ENCODE measurements at regions not wholly inside any gene's neighbourhood (a gene's known extent, or its start where the extent isn't known, plus 50 kb on each side); places are given as distances from the start of the nearest gene placed in this dataset.

DNA sequence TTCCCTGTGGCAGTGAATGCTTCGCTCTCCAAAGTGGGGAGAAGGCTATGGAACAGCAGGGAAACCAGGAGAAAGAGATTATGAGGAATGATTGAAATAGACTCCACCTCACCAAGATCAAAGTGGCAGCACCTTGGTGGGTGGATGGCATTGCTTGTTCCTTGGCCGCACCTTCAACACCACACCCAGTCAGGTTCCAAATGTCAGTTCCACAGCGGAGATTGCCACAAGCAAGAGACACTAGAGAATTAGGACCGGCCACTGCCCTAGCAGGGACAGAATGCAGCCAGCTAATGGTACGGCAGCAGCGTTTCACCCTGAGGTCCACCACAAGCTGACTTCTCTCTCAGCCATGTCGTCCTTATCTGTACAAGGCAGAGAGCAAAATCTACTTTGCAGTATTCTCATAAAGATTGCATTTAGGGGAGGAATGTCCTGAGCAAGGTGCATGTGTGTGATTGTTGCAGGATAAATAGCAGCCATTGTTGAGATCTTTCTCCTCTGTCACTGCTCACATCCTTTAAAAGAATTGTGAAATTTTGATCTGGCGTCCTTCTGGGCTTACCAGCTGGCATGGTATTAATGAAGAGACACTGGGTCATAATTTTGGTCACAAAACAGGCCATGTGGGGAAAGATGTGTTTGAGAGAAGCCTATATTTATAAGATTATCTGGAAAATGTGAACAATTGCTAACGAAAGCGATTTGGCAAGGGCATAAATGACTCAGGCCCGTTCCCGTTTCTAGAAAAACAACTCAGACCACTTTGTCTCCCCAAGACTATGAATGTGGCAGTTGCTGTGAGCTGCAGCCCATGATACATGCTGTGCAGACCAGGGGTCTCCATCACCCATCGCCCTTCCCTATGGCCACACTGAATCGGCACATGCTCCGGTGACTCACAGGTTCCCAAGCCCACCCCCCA, 228.6 kb upstream of the ID2 start:
- DNase-seq, result no peak

- DNase-seq, result no peak
Observed at GRCh38 chr2:8453904-8454302, 228.0 kb upstream of the ID2 start.

- DNase-seq, result no peak
Observed at GRCh38 chr2:8454797-8455196, 227.1 kb upstream of the ID2 start.

DNA sequence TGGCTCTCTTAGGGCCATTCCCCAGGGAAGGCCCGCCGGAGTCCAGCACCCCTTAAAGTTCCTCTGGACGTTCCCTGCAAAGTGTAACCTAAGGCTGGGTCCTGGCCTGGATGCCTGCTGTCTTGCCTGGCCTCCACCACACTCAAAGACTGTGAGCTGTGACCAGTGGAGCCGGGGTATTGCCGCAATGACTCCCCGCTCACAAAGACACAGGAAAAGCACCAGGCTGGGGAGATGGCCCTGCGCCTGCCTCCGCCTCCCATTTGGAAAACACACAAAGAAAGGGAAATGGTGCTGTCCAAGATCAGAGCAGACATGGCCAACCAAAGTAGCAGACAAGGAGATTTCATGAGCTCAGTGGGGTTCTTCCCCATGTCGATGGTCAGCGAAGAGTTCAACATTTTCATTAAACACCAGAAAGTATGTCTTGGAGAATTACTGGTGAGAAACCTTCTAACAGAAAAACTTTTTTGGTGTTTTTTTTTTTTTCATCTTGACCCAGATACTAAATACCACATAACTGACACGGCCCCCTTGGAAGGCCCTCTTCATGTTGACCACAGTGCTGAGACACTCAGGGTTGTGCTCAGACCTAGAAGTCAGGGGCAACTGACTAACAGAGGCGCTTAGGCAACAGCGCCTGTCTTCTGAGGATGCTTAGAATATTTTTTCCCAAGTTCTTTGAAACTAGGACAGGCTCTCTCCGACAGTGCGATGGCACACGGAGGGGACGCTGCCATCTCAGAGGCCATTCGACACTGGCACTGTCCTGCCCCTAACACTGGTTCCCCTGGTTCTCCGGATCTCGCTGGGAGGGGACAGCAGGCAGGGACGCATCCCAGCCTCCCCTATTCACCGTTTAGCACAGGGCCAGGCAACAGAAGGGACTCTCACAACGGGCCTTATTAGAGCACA, 226.4 kb upstream of the ID2 start:
- DNase-seq, result peak; percentile 33

DNA sequence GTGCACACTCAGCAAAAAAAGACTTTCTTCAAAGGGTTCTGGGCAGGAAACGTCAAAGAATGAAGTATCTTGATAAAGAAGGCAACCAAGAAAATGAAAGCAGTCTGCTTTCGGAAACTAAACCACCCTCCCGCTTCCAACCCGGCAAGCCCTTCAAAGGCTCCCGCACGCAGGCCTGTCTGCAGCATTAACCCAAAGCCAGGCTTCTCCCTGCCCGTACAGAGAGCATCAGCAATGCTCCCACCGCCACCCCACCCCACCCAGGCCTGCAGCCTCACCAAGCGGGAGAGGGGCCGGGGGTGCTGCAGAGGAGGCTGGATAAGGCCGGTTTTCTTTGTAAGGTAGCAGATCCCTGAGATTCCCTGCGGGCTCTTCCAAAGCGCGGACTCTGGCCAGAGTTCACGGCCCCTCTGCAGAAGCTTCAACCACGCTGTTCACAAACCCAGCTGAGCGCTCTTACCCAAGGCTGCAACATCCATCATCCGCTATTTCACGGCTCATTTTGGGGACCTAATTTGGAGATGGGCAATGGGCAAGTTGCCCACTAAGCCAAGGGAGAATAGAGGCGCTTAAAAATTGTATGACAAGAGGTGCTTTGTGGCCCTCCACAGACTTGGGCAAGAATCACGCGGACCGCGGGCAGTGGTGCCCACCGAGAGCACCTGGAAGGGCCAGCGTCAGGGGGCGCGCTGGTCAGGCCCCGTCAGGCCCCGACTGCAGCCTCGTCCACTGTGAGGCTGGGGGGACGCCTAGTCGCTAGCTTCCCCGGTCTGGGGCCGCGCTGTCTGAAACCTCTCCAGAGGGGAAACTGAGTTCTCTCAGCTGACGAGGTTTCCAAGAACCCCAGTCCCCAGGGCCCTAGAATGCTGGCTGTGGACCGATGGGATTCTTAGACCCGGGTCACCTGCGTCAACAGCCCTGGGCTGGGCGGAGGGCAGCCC, 225.4 kb upstream of the ID2 start:
- peak; percentile 64 for DNase-seq

DNA sequence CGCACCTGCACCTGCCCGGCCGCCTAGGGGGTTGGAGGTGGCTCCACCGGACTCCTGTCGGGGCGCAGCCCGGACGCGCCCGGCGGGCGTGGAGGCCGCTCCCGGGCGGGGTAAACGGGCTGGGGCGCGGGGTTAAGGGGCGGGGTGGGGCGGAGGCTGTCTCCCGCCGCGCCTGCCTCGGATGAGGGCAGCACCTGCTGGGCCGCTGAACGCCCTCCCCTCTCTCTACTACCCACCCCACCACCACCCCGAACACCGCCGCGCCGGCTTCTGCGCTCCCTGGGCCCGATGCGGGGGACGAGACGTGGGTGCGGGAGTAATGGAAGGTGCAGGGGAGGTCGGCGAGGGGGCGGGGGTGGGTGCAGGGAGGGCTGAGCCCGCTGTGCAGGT, 224.8 kb upstream of the ID2 start:
- DNase-seq, result no peak

DNA sequence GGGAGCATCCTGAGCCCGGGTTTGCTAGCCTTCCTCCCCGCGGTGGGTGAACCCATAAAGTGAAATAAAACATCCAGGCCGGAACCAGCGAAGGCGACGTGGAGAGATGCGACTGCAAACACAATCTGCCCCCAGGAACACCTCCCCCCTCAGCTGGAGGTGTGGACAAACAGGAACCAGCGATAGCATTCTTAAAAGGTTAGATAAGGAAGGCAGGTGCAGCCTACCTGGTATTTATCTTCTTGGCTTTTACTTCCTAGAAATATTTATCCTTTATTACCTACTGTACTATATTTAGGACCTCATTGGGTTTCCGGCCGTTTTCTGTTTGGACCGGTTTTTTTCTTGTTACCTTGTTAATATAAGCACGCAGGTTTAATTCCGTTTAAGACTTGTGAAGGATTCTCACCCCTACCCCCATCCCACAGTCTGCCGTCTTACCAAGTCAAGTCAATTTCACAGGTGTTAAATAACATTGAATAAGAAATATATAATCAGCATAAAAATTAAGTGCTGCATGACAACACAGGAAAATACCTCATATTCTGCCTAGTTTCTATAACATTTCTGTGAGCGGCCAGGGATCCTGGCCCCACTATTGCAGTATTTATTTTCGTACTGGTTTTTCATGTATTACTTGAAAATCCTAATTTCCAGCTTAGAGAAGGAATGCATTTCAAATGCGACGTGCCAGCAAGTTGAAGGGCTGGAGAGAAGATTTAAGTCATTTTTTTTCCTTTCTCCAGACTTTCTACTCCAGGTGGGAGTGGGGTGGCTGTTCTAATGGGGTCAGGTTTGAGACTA, 224.0 kb upstream of the ID2 start:
- DNase-seq, result peak; percentile 46

DNA sequence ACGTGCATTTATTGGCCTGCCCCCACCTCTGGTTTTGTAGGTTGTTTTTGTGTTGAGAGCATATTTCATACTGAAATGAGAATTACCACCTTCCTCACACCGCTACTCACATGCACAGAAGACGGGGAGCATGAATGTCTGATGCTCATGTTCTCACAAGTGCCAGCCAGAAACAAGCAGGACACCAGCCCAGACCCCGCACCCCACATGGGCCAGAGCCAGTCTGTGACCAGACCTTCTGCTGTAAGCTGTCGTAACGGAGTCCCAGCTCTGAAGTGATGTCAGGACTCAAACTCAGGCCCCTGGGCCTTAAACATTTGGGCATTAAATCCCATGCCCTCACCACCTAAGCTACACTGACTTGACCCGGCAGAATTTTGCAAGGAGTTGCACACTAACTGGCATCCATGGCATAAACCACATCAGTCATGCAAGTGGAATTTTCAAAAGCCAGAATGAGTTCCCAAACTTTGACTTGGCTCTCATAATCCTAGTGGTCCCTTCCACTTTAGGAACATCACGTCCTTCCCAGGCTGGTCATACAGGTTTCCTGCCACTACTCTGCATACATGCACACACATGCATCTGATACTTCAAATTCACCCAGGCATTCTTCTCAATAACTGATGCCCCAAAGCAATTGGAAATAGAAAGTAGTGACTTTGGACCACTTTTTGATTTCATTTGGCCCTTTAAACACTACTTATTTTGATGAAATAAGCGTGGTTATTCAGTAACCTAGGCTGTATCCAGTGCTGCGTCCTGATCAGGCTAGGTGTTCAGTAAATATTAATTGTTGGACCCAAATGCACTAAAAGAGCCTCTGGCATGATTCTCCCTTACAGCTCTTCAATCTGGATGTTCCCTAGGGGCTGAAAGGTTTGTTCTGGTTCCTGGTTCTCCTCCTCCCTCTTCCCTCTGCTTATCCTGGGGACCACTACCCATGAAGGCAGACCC, 223.1 kb upstream of the ID2 start:
- no peak for DNase-seq

DNA sequence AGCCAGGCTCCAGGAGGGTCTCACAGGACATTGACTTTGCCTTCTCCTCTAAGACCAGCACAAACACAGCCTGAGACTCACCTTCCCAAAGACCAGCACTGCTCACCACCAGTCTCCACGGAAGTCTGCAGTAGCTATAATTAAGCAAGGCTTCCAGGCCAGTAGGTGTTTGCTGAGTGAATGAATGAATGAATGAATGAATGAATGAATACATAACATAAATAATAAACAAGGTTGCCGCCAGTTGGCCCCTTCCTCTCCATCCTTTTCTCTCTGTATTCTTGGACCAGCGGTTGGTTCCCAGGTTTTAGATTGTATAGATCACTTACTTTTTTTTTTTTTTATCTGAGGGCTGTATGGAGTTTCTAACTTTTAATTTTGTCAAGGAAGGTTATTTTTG, 222.4 kb upstream of the ID2 start:
- no peak for DNase-seq

GRCh38 chr2:8461341-8461740, 220.5 kb upstream of the ID2 start:
- no peak for DNase-seq

DNA sequence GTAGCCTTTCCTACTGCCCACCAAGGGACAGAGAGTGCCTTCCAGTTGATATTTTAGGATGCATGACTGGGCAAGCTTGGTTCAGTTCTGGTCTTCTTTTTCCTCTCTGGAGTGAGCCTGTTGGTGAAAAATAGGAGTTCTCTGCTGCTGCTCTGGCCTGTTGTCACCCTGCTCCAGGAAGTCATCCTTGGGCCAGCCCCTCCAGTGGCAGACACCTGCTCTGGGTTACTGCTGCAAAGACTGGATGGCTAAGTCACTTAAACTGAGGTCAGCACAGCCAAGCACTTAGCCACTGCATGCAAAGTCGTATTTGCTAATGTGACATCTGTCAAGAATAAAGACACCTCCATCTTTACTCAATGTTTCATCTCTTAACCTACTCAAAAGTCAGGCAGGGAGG, 219.6 kb upstream of the ID2 start:
- DNase-seq, result no peak

DNA sequence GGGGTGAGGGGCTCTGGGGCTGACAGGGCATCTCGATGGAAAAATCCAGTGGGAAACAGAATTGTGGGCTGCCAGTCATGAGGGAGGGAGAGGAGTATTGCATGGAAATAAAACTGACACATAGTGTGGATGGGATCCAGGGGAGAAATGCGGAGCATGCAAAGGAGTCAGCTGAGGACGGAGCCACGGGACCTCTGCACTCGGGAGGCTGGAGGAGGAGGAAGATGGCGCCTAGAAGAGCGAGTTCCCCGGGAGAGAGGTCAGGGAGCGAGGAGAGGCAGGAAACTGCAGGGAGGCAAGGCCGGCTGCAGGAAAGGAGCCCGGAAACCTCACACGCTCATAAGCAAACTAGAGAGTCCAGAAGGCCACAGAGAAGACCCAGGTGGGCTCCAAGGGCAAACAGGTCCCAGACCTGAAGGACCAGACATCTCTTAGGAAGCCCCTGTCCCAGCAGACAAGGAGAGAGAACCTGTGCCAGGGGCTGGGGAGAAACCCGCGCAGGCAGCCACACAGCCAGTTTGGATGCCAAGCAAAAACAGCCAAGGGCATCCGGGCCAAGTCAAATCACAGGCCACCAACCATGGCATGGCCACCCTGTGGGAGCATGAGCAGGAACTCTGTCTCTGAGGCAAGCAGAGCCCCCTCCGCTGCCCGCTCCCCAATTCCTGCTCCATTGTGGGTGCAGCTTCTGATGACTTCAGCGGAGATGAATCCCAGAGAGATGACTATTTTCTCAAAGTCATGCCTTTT, 218.8 kb upstream of the ID2 start:
- no peak for DNase-seq

GRCh38 chr2:8465560-8465959, 216.3 kb upstream of the ID2 start:
- DNase-seq, result no peak

GRCh38 chr2:8469709-8470493, 212.0 kb upstream of the ID2 start:
- no peak for DNase-seq

DNA sequence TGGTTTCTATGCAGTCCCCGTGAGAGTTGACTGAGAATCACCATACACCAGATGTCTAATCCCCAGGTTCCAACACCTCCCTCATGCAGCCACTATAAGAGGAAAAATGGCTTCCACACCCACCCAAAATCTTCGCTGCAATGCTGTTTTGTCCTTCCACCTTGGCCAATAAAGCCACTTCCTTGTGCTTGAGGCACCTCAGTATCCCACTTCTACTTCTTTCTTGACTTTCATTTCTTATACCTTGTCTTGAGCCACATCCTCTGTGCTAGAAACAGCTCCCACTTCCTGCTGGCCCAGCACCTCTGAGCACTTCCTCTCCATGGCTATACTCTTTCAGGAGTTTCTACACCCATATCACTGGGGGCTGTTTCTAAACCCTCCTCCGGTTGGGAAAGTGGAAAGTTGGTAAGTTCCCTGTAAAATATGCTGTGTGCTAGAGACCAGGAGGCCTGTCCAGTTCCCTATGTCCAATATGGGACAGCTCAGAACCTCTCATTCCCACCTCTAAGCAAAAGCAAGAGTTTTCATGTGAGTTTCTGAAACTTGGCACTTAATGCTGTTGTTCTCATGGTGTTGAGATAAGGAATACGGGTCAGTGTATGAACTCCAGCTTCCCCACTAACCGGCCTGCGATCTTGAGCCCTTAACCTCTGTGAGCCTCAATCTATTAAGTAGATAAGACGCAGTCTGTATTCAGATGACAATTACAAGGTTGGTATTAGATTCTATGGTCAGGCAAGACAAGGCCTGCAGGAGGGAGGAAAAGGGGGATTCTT, 209.1 kb upstream of the ID2 start:
- peak; percentile 24 for DNase-seq

DNA sequence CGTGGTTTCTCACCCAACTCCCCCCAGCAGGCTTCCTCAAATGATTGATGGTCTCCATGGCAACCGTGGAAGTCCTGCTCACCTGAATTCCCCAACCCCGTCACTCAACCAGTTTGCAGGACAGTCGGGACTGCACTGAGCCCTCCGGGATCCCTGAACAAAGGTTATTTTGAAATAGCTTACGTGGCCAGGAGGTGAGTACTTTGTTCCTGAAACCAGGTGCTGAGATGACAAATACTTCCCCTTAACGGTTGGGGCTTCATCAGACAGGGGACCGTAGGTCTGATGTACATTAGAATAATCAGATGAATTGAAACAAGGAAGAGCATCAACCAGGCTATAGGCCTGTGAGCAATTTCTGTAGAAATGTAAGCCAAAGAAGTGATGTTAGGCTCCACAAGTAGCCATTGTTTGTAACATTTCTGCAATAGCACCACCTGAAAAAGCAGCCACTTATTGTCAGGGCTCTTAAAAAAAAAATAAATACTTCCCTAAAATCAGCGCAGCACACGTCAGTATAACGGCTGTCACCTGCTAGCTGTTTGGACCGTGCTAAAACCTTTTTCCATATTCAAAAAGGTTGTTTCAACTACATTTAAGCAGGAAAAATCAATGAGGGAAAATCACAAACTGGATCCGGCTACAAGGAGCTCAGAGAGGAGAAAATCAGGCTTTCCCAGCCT, 206.4 kb upstream of the ID2 start:
- DNase-seq, result peak; percentile 84
